OCI-LY7 (cell line): ENCODE measurements at regions not wholly inside any gene's neighbourhood (a gene's known extent, or its start where the extent isn't known, plus 50 kb on each side); places are given as distances from the start of the nearest gene placed in this dataset.

Experiments used
- CTCF ChIP-seq: fragments of 200-600 bp; sonication (generic); conservative IDR thresholded peaks from 2 replicates; pipeline ENCODE4 v1.5.1; 2014; ENCODE audit warnings: mild to moderate bottlenecking, antibody characterized with exemption, low read length, moderate library complexity, mixed read lengths
- EZH2phosphoT487 ChIP-seq: fragments of 200-600 bp; sonication (generic); IDR thresholded peaks from 2 replicates; pipeline ENCODE4 v1.6.1; 2018; ENCODE audit warnings: low read depth, borderline replicate concordance, mild to moderate bottlenecking, mixed run types, antibody characterized with exemption, low read length, moderate library complexity, mixed read lengths

- TF ChIP-seq CTCF (no peak), EZH2phosphoT487 (no peak)
Observed at GRCh38 chr7:68969571-68969970, 628.7 kb upstream of the AUTS2 start.
